ENCODE measurements at regions not wholly inside any gene's neighbourhood (a gene's known extent, or its start where the extent isn't known, plus 50 kb on each side); places are given as distances from the start of the nearest gene placed in this dataset.
"Not testable (repeated sequence)": the region's sequence is repeated elsewhere in the genome, so short reads cannot be mapped to it uniquely, and the experiment has no call there.

DNA sequence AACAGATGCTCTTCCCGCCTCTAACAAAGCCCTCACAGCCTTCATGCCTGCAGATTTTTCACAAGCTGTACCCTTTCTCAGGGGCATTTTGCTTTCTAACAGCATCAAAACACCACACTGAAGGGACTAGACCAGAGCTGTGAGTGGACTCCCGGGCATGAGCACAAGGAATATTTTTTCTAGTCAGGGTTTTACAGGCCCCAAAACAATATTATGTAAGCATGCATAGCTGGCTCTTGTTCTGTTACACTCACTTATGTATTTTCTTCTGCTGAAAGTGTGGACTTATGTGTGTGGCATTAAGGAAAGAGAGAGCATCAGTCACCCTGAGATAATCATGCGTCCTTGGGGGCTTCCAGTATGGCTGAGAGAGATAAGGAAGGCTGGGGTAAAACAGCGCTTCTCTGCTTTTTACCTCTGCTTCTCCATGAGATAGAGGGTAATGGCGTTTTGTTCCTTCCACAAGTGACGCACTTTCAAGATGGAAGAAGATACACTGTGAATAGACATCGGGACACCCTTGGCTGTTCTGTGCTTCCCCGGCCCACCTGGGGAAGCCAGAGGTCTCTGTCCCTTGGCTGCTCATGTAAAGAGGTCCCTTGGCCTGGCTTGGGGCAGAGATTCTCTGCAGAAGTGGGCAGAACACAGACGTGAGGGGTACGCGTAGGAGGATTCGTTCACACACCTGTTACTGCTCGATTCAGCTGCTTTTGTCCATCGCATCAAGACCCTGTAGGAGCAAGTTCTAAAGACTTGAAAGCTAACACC, 266.7 kb upstream of the RAB4A start:
- ATAC-seq = no peak
- DNase-seq (ENCODE audit: missing footprints) = no peak
- intact Hi-C loops (cut with DNase I) = no loop called here

DNA sequence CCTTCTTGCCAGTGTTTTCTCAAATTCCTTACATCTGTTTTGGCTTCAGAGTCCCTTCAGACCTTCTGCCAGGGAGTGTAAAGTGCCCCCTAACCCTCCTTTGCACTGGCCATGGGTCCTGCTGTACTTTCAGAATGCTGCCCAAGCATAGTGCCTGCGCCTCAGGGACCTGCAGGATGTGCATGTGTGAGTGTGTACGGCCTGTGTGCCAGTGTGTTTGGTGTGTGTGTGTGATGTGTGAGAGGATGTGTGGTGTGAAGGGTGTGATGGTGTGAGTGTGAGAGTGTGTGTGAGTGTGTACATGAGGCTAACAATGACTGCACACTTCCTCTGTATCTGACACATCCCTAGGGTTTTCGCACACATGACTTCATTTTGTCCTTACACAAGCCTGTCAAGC, 265.8 kb upstream of the RAB4A start:
- DNase-seq (ENCODE audit: missing footprints) = no peak
- ATAC-seq = no peak
- intact Hi-C loops (cut with DNase I) = no loop called here

DNA sequence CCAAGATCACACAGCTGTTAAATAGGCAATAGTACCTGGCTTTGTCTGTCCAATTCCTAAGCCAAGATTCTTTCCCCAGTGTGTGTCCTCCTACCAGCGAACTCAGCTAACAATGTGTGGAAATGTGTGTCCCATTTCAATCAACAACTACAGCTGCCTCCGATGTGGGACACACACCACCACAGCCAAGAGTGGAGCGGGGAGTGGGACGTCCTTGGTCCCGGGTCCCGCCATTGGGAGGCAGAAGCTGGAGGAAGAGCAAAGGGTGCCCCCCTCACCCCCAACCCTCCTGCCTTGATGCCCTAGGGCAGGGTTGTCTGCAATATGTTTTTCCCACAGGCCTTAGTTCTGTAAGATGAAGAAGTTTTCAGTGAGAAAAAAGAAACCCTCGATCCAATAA, 265.4 kb upstream of the RAB4A start:
- intact Hi-C loops (cut with DNase I) = no loop called here
- DNase-seq (ENCODE audit: missing footprints) (no peak), ATAC-seq (no peak)

DNA sequence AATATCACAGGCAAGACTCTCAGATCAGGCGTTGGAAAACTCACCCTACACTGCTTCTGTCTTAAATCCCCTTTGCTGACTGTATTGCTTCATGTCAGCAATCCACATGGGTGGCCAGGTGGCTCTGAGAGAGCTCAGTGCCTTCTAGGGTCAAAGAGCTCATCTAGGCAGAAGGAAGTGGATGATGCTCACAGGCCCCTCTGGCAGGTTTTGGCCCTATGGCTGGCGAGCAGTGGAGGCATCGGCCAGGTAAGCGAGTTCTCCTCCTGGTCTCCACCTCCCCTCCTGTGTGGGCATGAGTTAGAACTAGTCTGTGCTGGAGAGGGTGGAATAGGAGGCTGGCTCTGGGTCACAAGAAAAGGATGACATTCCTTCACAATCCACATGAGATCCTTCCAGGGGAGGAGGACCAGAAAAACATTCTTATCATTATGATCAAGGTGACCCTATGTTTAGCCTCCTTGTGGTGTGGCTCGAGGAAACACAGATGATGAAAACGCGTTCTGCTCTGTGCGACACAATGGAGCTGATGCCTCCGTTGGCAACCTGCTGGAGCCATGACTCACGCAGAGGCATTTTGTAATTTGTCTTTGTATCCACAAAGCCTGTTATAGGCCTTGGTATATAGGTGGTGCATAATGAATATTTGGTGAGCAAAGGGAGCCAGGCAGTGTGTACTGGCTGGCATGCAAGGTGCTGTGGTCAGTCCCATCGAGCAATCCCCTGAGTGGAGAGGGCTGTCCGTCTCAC, 264.6 kb upstream of the RAB4A start:
- intact Hi-C loops (cut with DNase I) = no loop called here
- no peak for ATAC-seq
- no peak for DNase-seq (ENCODE audit: missing footprints)

DNA sequence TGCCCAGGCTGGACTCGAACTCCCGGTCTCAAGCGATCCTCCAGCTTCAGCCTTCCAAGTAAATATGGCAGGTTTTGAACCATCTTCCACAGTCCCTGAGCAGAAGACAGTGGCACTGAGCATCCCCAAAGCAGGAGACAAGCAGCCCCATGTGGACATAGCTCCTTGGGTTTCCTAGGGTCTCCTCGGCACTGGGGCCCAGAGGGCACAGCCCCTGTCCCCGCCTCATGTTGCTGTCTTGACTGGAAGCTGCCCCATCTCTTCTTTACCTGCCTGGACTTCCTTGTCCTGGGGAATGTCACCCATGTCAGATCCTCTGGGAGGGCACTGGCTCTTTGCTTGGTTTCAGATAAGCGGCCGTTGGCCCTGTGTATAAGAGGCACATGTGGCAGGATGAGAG, 263.7 kb upstream of the RAB4A start:
- DNase-seq (ENCODE audit: missing footprints) = no peak
- ATAC-seq = no peak
- intact Hi-C loops (cut with DNase I) = no loop called here

DNA sequence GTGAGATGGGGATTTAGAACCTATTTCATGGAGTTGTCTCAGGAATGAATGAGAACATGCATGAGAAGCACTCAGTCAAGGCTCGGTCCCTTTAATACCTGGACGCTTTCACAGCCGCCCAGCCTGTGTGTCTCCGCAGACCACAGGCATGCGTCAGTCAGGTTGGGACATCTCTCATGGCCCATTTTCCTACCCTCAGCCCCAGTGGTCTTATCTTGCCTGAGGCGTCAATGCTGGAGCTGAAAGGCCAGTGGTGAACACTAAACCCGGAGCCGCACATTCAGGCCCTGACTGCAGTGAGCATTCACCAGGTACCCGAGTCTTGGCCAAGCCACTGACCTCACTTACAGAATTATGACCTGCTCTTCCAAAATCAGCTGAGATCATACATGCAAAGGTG, 263.2 kb upstream of the RAB4A start:
- ATAC-seq (no peak), DNase-seq (ENCODE audit: missing footprints) (no peak)
- intact Hi-C loops (cut with DNase I) = no loop called here

DNA sequence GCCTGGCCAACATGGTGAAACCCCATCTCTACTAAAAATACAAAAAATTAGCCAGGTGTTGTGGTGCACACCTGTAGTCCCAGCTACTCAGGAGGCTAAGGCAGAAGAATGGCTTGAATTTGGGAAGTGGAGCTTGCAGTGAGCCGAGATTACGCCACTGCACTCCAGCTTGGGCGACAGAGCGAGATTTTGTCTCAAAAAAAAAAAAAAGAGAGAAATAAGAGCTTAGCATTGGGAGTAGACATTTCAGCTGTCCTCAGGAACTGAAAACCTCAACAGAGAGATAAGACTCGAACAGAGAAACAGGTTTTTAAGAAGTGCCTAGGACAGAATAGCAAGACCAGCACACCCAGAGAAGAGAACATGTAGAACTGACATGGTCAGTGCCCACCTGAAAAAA, 262.6 kb upstream of the RAB4A start:
- DNase-seq (ENCODE audit: missing footprints); intact Hi-C loops (cut with DNase I); ATAC-seq: not testable (repeated sequence)

DNA sequence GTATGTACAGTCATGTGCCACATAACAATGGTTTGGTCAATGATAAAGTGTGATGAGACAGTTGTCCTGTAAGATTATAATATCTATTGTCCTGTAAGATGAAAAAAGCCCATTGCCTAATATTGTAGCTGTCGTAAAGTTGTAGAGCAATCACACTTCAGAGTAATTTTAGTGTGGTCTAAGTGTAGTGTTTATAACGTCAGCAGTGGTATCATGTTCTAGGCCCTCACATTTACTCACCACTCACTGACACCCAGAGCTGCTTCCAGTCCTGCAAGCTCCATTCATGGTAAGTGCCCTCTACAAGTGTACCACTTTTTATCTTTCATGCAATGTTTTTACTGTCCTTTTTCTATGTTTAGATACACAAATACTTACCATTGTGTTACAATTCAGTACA, 259.9 kb upstream of the RAB4A start:
- no peak for DNase-seq (ENCODE audit: missing footprints)
- no peak for ATAC-seq
- intact Hi-C loops (cut with DNase I) = no loop called here

DNA sequence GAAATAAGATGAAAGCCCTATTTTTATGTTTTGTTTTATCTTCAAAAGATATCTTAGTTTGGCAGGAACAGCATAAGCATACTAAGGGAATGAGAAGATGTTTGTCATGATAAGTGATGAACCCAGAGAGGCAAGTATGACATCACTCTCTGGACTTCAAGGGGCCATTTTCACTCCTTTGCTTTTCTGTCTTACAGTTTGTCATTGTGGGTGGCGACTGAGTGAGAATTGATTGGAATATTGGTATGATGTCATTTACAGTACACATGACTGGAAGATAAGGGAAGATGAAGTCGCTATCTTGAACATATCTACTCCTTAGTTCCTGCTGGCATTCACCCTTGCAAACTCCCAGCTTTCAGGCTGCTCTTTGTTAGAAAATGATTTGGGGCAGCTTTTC, 258.1 kb upstream of the RAB4A start:
- intact Hi-C loops (cut with DNase I) = no loop called here
- DNase-seq (ENCODE audit: missing footprints) (no peak), ATAC-seq (no peak)

DNA sequence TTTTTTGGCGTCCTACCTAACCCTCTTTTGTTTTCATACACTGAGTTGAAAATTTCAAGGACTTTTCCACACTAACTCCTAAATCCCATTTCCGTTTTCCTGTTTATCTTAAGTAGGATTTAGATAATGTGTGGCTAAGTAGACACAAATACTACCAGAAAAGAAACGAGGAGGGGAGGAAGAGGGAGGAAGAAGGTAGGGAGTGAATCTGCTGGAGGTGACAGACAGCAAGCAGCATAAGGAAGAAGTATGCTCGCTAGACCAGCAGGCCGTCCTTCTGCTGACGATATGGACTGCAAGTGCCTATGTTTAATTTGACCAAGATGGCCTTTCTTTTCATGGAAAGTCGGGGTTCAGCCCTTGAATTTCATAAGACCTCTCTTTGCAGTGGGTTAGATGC, 256.9 kb upstream of the RAB4A start:
- ATAC-seq (no peak), DNase-seq (ENCODE audit: missing footprints) (no peak)
- intact Hi-C loops (cut with DNase I) = no loop called here

DNA sequence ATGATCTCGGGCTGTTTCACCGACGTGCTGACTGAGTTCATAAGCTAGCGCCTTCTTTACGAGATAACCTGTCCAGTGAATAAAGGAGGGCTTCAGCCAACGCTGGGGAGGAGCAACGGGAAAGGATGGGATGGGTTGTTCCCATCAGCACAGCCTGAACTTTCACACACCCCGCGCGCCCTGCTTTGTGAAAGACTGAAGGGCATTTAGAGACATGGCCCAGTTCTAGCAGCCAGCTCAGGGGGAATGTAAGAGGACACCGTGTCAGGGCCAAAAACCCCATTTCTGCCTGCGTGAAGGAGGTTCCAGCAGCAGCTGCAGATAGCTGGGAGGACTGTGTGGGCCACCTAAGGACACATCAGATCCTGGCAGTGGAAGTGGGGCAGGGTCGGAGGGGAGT, 255.1 kb upstream of the RAB4A start:
- ATAC-seq = peak; percentile 67
- DNase-seq (ENCODE audit: missing footprints) = no peak
- intact Hi-C loops (cut with DNase I) = no loop called here

DNA sequence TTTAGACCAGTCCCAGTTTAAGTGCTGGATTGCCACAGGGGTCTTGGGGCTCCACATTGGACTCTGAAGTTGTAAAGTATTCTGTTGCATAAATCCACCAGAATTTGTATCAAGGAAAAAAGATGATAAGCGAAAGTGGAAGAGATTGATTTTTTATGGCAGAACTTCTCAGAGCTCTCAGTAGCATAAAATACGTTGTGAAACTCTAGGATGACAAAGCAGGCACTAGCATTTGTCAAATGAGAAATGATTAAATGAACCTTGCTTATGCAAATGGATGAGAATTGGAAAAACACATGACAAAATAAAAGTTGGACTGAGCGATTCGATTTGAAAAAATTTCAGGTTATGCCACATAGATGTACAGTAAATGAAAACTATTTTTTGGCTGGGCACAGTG, 253.8 kb upstream of the RAB4A start:
- no peak for DNase-seq (ENCODE audit: missing footprints)
- intact Hi-C loops (cut with DNase I) = no loop called here
- ATAC-seq = no peak

DNA sequence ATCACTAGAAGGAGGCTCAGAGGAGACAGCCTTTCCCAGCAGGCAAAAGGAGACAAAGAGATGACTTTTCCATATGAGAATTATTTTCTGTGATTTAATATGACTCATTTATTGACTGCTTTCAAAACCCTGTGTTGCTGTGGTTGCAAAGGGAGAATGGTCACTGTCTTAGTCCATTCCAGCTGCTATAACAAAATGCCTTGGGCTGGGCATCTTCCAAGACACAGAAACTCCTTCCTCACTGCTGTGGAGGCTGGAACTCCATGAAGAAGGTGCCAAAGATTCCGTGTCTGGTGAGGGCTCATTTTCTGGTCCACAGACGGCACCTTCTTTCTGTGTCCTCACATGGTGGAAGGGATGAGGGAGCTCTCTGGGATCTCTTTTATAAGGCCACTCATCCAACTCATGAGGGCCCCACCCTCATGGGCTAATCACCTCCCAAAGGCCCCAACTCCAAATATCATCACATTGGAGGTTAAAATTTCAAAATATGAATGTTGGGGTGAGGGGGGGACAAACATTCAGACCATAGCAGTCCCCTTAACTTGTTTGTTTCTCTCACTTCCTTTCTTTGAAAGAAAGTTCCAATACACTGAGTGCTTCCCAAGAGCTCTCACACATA, 252.1 kb upstream of the RAB4A start:
- DNase-seq (ENCODE audit: missing footprints) = no peak
- ATAC-seq = no peak
- intact Hi-C loops (cut with DNase I) = no loop called here

DNA sequence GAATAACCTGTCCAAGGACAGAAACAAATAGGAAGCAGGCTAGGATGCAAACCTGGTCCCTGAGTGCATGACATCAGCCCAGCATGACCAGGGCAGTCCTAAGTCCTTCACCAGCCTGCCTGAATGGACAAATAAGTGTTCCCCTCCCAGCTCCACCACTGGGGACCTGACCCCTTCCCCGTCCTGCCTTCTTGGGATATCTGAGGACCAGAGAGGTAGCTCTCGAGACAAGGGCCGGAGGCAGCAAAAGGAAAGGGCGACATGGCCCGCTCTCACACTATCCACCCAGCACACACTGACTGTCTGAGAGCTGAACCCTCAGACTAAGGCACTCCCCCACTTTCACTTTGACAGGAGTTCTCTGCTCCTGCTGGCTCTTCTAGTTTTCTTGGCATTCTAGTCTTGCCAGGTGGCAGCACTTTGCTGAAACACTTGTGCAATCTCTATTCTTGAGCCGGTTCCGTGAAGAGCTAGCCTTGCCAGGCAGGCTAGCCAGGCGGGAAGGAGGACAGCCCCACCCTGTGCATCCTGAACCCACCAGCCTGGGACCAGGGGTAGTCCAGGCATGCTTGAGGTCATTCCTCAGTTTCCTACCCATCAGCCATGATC, 251.1 kb upstream of the RAB4A start:
- ATAC-seq = no peak
- no peak for DNase-seq (ENCODE audit: missing footprints)
- intact Hi-C loops (cut with DNase I) = no loop called here

DNA sequence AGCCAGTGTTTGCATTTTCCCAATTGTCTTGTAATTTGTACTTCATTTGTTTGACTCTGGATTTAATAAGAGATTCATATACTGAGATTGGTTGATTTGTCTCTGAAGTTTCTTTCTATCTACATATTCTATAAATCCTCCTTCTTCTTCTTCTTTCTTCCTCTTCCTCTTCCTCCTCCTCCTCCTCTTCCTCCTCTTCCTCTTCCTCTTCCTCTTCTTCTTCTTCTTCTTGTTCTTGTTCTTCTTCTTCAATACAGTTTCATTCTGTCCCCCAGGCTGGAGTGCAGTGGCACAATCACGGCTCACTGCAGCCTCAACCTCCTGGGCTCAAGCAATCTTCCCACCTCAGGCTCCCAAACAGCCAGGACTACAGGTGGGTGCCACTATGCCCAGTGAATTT, 249.9 kb upstream of the RAB4A start:
- DNase-seq (ENCODE audit: missing footprints); intact Hi-C loops (cut with DNase I); ATAC-seq: not testable (repeated sequence)

DNA sequence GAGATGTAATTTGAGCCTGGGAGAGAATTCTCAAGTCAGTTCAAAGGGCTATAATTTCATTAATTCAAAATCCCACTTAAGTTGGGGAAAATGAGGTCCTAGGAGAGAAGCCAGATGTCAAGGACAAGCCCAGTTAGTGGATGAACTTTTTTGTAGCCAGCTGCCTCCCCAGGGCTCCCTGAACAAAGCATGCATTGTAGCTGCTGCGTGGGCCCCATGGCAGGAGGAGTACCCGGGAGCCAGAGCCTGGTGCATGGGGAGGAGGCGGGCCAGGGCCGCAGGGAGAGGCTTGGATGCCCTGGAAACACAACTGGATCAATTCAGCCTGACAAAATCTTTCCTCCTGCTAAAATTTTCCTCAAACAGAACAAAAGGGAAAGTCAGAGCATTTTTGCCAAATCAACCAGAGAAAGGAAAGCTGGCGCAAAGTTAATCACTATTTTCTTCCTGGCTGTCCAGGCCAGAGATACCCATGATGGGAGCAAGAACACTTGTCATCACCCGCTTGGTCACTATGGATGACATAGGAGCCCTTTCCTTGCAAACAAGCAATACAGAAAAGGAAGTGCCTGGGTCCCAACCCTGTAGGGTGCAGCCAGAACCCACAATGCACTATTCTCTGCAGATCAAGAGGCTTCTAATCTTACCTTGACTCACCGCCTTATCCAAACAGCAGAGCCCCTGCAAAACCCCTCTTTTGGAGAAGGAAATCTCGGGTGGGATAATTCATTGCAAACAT, 248.1 kb upstream of the RAB4A start:
- ATAC-seq (peak; percentile 83), DNase-seq (ENCODE audit: missing footprints) (peak; percentile 74)
- intact Hi-C loops (cut with DNase I) = no loop called here

DNA sequence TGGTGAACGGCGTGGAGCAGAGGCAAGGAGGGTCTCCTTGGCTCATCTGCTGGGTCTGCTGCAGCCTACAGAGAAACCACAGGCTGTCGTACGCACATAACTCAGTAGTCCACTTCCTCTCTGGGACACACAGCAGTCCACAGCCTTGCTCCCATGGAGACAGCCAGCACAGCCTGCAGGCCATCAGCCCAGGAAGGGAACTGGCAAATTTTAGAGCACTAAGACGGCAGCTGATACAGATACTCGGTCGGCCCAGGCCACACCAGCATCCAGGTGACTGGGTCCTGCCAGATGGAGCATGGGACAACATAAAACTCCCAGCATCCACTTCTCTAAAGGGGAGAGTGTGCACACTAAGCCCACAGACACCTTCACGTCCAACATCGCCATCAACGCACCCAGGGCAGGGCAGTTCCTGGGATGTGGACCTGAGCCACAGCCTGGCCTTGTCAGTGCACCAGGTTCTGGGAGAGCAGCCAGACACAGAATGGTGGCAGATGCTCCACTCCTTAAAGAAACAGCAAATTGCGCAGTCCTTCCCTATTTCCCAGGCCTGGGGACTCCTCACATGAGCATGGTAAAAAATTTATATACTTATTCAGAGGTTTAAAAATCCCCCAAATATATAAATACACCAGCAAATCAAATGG, 247.1 kb upstream of the RAB4A start:
- ATAC-seq (peak; percentile 47), DNase-seq (ENCODE audit: missing footprints) (peak; percentile 71)
- intact Hi-C loops (cut with DNase I) = no loop called here

DNA sequence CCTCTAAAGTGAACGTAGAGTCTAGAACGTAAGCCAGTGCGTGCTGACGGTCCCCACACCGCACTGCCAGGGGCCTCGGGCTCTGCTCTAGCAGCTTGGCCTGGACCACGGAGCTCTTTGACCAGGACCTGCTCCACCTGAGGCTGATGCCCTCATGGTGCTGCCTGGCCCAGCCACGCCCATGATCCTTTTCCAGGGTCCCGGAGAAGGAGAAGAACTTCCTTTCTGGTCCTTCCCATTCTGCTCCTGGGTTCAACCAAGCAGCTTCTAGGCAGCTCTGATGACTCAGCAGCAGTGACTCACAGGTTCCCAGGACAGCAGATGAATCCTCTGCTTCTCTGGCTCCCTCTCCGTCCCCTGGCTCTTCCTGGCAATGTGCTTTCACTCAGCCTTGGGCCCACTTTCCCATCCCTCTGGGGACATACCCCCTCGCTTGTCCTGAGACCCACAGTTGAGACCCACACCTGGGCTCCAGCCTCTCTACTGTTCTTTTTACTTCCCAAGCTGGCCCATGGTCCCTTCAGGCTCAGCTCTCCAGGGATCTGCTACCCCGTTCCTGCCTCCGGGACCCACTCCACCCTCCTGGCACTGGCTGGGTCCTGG, 246.3 kb upstream of the RAB4A start:
- peak; percentile 27 for ATAC-seq

More for the DNA sequence above, 246.3 kb upstream of the RAB4A start:
- intact Hi-C loops (cut with DNase I) = no loop called here
- peak; percentile 66 for DNase-seq (ENCODE audit: missing footprints)

All from Right ventricle myocardium inferior (tissue), 1 donor.